Adipocyte (in vitro differentiated cells): ENCODE measurements at regions not wholly inside any gene's neighbourhood (a gene's known extent, or its start where the extent isn't known, plus 50 kb on each side); places are given as distances from the start of the nearest gene placed in this dataset.
"Not testable (repeated sequence)": the region's sequence is repeated elsewhere in the genome, so short reads cannot be mapped to it uniquely, and the experiment has no call there.

Experiments
- DNase-seq: peaks from one replicate; pipeline ENCODE4 v3.0.0-alpha.2; 2015; ENCODE audit warnings: low read depth
- H3K27me3 ChIP-seq: replicated peaks from 2 replicates; pipeline ENCODE4 v1.7.0; 2013; ENCODE audit warnings: mild to moderate bottlenecking, low read length, moderate library complexity; ENCODE audit not compliant: control insufficient read depth, insufficient read depth
- H3K36me3 ChIP-seq: 2 replicates; pipeline ENCODE4 v1.7.0; 2013; ENCODE audit warnings: low read length, mild to moderate bottlenecking, moderate library complexity; ENCODE audit not compliant: control insufficient read depth, insufficient read depth, severe bottlenecking
- H3K4me1 ChIP-seq: 2 replicates; pipeline ENCODE4 v1.7.0; 2013; ENCODE audit warnings: mild to moderate bottlenecking, low read length, moderate library complexity; ENCODE audit not compliant: control insufficient read depth, insufficient read depth
- H3K4me3 ChIP-seq: 2 replicates; pipeline ENCODE4 v1.7.0; 2013; ENCODE audit warnings: mild to moderate bottlenecking, low read length, moderate library complexity
- H3K9ac ChIP-seq: 2 replicates; pipeline ENCODE4 v1.7.0; 2013; ENCODE audit warnings: mild to moderate bottlenecking, low read length, moderate library complexity
- H3K9me3 ChIP-seq: 2 replicates; pipeline ENCODE4 v1.7.0; 2013; ENCODE audit warnings: mild to moderate bottlenecking, low read length, moderate library complexity; ENCODE audit not compliant: control insufficient read depth

GRCh38 chr20:29764922-29765610 is 1492.4 kb upstream of the DEFB115 start:
- not testable (repeated sequence) for H3K9me3 ChIP-seq, DNase-seq, H3K27me3 ChIP-seq, H3K4me3 ChIP-seq, H3K4me1 ChIP-seq, H3K9ac ChIP-seq, H3K36me3 ChIP-seq

- not testable (repeated sequence) for H3K27me3 ChIP-seq
Measured at GRCh38 chr20:29778033-29778432, 1479.4 kb upstream of the DEFB115 start.

GRCh38 chr20:29781217-29781616 is 1476.2 kb upstream of the DEFB115 start:
- not testable (repeated sequence) for H3K4me1 ChIP-seq, H3K4me3 ChIP-seq, H3K9ac ChIP-seq, H3K9me3 ChIP-seq, H3K36me3 ChIP-seq, H3K27me3 ChIP-seq, DNase-seq

More at GRCh38 chr20:29778033-29778432, 1479.4 kb upstream of the DEFB115 start:
- not testable (repeated sequence) for H3K4me1 ChIP-seq, H3K9me3 ChIP-seq, H3K4me3 ChIP-seq, DNase-seq, H3K36me3 ChIP-seq, H3K9ac ChIP-seq

- H3K4me3 ChIP-seq, H3K36me3 ChIP-seq: not testable (repeated sequence)
Measured at GRCh38 chr20:29781891-29782290, 1475.6 kb upstream of the DEFB115 start.

GRCh38 chr20:29787456-29787855 is 1470.0 kb upstream of the DEFB115 start:
- H3K4me3 ChIP-seq, H3K9ac ChIP-seq, H3K27me3 ChIP-seq, H3K9me3 ChIP-seq, DNase-seq, H3K4me1 ChIP-seq, H3K36me3 ChIP-seq: not testable (repeated sequence)

More at GRCh38 chr20:29781891-29782290, 1475.6 kb upstream of the DEFB115 start:
- not testable (repeated sequence) for H3K9me3 ChIP-seq, H3K9ac ChIP-seq, H3K4me1 ChIP-seq, DNase-seq, H3K27me3 ChIP-seq

- H3K9me3 ChIP-seq: no peaks in the 10 kb centered on the region
- H3K27me3 ChIP-seq: no peaks in the 10 kb centered on the region
- H3K4me3 ChIP-seq: no peak overlapping the region
- H3K9ac ChIP-seq: no peak overlapping the region
- H3K36me3 ChIP-seq: no peaks in the 10 kb centered on the region
- DNase-seq: no peak
- no peaks in the 10 kb centered on the region for H3K4me1 ChIP-seq
Measured at GRCh38 chr20:29790510-29790909, 1467.0 kb upstream of the DEFB115 start.

- not testable (repeated sequence) for H3K4me3 ChIP-seq, H3K36me3 ChIP-seq, DNase-seq, H3K9ac ChIP-seq, H3K27me3 ChIP-seq, H3K4me1 ChIP-seq, H3K9me3 ChIP-seq
Measured at GRCh38 chr20:29831508-29831907, 1426.0 kb upstream of the DEFB115 start.

- H3K9me3 ChIP-seq, H3K4me3 ChIP-seq, H3K36me3 ChIP-seq, H3K9ac ChIP-seq, DNase-seq, H3K27me3 ChIP-seq, H3K4me1 ChIP-seq: not testable (repeated sequence)
Measured at GRCh38 chr20:29868014-29868413, 1389.5 kb upstream of the DEFB115 start.

- DNase-seq, H3K27me3 ChIP-seq, H3K9me3 ChIP-seq, H3K4me3 ChIP-seq, H3K9ac ChIP-seq, H3K36me3 ChIP-seq, H3K4me1 ChIP-seq: not testable (repeated sequence)
Measured at GRCh38 chr20:29868688-29869087, 1388.8 kb upstream of the DEFB115 start.

GRCh38 chr20:29871816-29872215 is 1385.6 kb upstream of the DEFB115 start:
- H3K36me3 ChIP-seq, H3K9ac ChIP-seq, DNase-seq, H3K27me3 ChIP-seq, H3K4me1 ChIP-seq, H3K4me3 ChIP-seq, H3K9me3 ChIP-seq: not testable (repeated sequence)

GRCh38 chr20:29873946-29874345 is 1383.5 kb upstream of the DEFB115 start:
- Histone ChIP-seq H3K4me3 (no peak overlapping the region), H3K27me3 (no peaks in the 10 kb centered on the region), H3K4me1 (no peaks in the 10 kb centered on the region), H3K9ac (no peak overlapping the region), H3K9me3 (peaks cover 8% of the 10 kb centered on the region), H3K36me3 (no peaks in the 10 kb centered on the region)
- DNase-seq: peak; percentile 59
